Keratinocyte (primary cell): ENCODE measurements at regions not wholly inside any gene's neighbourhood (a gene's known extent, or its start where the extent isn't known, plus 50 kb on each side); places are given as distances from the start of the nearest gene placed in this dataset.
A peak's percentile ranks its signal among the peaks of the same experiment; 100 is the strongest.
"Not testable (repeated sequence)": the region's sequence is repeated elsewhere in the genome, so short reads cannot be mapped to it uniquely, and the experiment has no call there.

Source experiments
- DNase-seq: peaks from one replicate; pipeline ENCODE4 v3.0.0-alpha.2; 2011; ENCODE audit warnings: low read depth, missing footprints, low spot score
- FAIRE-seq: peaks from 2 replicates; lab custom pipeline; 2011; peaks lifted over from hg19 to GRCh38; lab: Jason Lieb, UNC
- H2AFZ ChIP-seq: 2 replicates; pipeline ENCODE4 v1.6.0; 2012; ENCODE audit warnings: low read length, control low read depth, inconsistent platforms; ENCODE audit not compliant: control insufficient read depth
- H3K27ac ChIP-seq: 2 replicates; pipeline ENCODE4 v1.5.1; 2011; ENCODE audit warnings: low read length; ENCODE audit not compliant: control insufficient read depth, insufficient read depth
- H3K27me3 ChIP-seq: 3 replicates; pipeline ENCODE4 v1.6.0; 2011; ENCODE audit warnings: low read length; ENCODE audit not compliant: control insufficient read depth, insufficient read depth; ENCODE audit errors: extremely low read depth
- H3K36me3 ChIP-seq, 2 experiments: 2 replicates in 1 of 2; 3 replicates in 1 of 2; pipeline ENCODE4 v1.5.1; 2011; ENCODE audit warnings: low read length in 2 of 2, mild to moderate bottlenecking in 1 of 2; ENCODE audit not compliant: control insufficient read depth in 2 of 2, insufficient read depth in 2 of 2; ENCODE audit errors: extremely low read depth in 1 of 2
- H3K4me1 ChIP-seq: 3 replicates; pipeline ENCODE4 v1.5.1; 2011; ENCODE audit warnings: low read length; ENCODE audit not compliant: control insufficient read depth, insufficient read depth; ENCODE audit errors: extremely low read depth
- H3K4me2 ChIP-seq: 3 replicates; pipeline ENCODE4 v1.6.0; 2011; ENCODE audit warnings: low read depth, low read length; ENCODE audit not compliant: control insufficient read depth, insufficient read depth; ENCODE audit errors: extremely low read depth
- H3K4me3 ChIP-seq, 3 experiments: fragments of 200-600 bp in 1 of 3; sonication (generic) in 1 of 3; 2 replicates in 2 of 3; 3 replicates in 1 of 3; pipeline ENCODE4 v1.5.1; 2011 to 2016; ENCODE audit warnings: low read length in 3 of 3, mild to moderate bottlenecking in 3 of 3, control low read depth in 2 of 3, inconsistent platforms in 1 of 3, low read depth in 1 of 3, mixed read lengths in 1 of 3, mixed run types in 1 of 3, moderate library complexity in 1 of 3; ENCODE audit not compliant: control insufficient read depth in 2 of 3, insufficient read depth in 2 of 3; ENCODE audit errors: extremely low read depth in 1 of 3
- H3K79me2 ChIP-seq: 2 replicates; pipeline ENCODE4 v1.6.0; 2012; ENCODE audit warnings: low read length; ENCODE audit not compliant: control insufficient read depth, insufficient read depth
- H3K9ac ChIP-seq: 3 replicates; pipeline ENCODE4 v1.6.0; 2011; ENCODE audit warnings: low read length; ENCODE audit not compliant: control insufficient read depth, insufficient read depth; ENCODE audit errors: extremely low read depth
- H3K9me1 ChIP-seq: 3 replicates; pipeline ENCODE4 v1.6.0; 2011; ENCODE audit warnings: low read length; ENCODE audit not compliant: control insufficient read depth, insufficient read depth; ENCODE audit errors: extremely low read depth
- H3K9me3 ChIP-seq: 2 replicates; pipeline ENCODE4 v1.5.1; 2012; ENCODE audit warnings: low read depth, low read length; ENCODE audit not compliant: control insufficient read depth
- H4K20me1 ChIP-seq: 3 replicates; pipeline ENCODE4 v1.6.0; 2011; ENCODE audit warnings: low read length; ENCODE audit not compliant: control insufficient read depth, insufficient read depth; ENCODE audit errors: extremely low read depth
- EZH2 ChIP-seq: IDR thresholded peaks from one replicate; pipeline ENCODE4 v1.6.1; 2012; ENCODE audit warnings: inconsistent platforms, mild to moderate bottlenecking, low read length, moderate library complexity
- dilution Hi-C: fragments of 300-500 bp; cut with MboI; formaldehyde crosslinking; loops from one replicate; pipeline ENCODE4 v1.7.0; 2020; ENCODE audit warnings: low sequenced_read_pairs; ENCODE audit not compliant: extremely low pct_ligation_motif_present
- TF ChIP-seq, protein P1 (sequence below), 3 experiments: IDR thresholded peaks in 1 of 3; conservative IDR thresholded peaks in 1 of 3; optimal IDR thresholded peaks in 1 of 3; 2 replicates in 2 of 3; 3 replicates in 1 of 3; pipeline versions ENCODE3 to v1.5.1; 2011; ENCODE audit warnings: low read length in 3 of 3, mild to moderate bottlenecking in 3 of 3, moderate library complexity in 2 of 3, control low read depth in 1 of 3, inconsistent platforms in 1 of 3; ENCODE audit not compliant: insufficient read depth in 2 of 3; ENCODE audit errors: extremely low read depth in 1 of 3

DNA sequence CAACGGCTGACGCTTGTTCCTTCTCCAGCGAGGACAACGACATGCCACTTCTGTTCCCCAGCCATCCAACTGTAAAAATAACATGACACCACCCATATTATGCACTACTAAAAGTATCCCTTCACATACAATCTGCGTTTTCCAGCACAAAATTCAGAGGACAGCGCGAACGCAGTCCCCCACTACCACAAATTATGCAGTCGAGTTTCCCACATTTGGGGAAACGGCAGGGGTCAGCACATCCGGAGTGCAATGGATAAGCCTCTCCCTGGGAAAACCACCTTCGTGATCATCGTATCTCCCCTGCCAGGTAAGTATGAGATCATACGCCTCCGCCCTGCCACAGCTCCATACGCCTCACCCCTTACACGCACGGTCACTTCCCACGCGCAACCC, 120.9 kb downstream of the PPIAL4G start:
- no peaks in the 10 kb centered on the region for H3K9me1 ChIP-seq
- H2AFZ ChIP-seq, result peak overlapping the region; percentile 75
- H3K36me3 ChIP-seq, result no peaks in the 10 kb centered on the region
- peak overlapping the region; percentile 6 to 65 (median 35) for H3K4me3 ChIP-seq
- H3K79me2 ChIP-seq, result no peaks in the 10 kb centered on the region
- H4K20me1 ChIP-seq, result no peaks in the 10 kb centered on the region
- no peak for FAIRE-seq
- peak overlapping the region; percentile 95 for H3K4me2 ChIP-seq
- H3K9ac ChIP-seq, result peak overlapping the region; percentile 74
- TF ChIP-seq, protein P1, sequence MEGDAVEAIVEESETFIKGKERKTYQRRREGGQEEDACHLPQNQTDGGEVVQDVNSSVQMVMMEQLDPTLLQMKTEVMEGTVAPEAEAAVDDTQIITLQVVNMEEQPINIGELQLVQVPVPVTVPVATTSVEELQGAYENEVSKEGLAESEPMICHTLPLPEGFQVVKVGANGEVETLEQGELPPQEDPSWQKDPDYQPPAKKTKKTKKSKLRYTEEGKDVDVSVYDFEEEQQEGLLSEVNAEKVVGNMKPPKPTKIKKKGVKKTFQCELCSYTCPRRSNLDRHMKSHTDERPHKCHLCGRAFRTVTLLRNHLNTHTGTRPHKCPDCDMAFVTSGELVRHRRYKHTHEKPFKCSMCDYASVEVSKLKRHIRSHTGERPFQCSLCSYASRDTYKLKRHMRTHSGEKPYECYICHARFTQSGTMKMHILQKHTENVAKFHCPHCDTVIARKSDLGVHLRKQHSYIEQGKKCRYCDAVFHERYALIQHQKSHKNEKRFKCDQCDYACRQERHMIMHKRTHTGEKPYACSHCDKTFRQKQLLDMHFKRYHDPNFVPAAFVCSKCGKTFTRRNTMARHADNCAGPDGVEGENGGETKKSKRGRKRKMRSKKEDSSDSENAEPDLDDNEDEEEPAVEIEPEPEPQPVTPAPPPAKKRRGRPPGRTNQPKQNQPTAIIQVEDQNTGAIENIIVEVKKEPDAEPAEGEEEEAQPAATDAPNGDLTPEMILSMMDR (optimal IDR thresholded peaks at IDR 0.05 in 1 of 3, IDR thresholded peaks at IDR 0.05 in 1 of 3, conservative IDR thresholded peaks at IDR 0.05 in 1 of 3; ENCODE audit: extremely low read depth in 1 of 3, insufficient read depth in 2 of 3, low read length in 3 of 3), result no peak
- no peak for TF ChIP-seq EZH2
- dilution Hi-C loops, result no loop called here
- H3K27me3 ChIP-seq, result no peaks in the 10 kb centered on the region
- H3K9me3 ChIP-seq, result no peaks in the 10 kb centered on the region
- peak overlapping the region; percentile 93 for H3K27ac ChIP-seq
- peaks cover 25% of the 10 kb centered on the region for H3K4me1 ChIP-seq
- DNase-seq, result peak; percentile 59

GRCh38 chr1:148361427-148362215, 121.5 kb downstream of the PPIAL4G start:
- H3K79me2 ChIP-seq, H3K9me3 ChIP-seq, H4K20me1 ChIP-seq, dilution Hi-C loops, FAIRE-seq, H3K36me3 ChIP-seq, H3K9me1 ChIP-seq, DNase-seq, H3K27me3 ChIP-seq: not testable (repeated sequence)
- TF ChIP-seq, protein P1 (optimal IDR thresholded peaks at IDR 0.05 in 1 of 3, IDR thresholded peaks at IDR 0.05 in 1 of 3, conservative IDR thresholded peaks at IDR 0.05 in 1 of 3; ENCODE audit: extremely low read depth in 1 of 3, insufficient read depth in 2 of 3, low read length in 3 of 3), result peak in 2 of 3 experiments; percentile 46 to 65
- H3K4me3 ChIP-seq, result peak overlapping the region; percentile 6 to 65 (median 35)
- peak overlapping the region; percentile 93 for H3K27ac ChIP-seq
- peak overlapping the region; percentile 74 for H3K9ac ChIP-seq
- peak overlapping the region; percentile 95 for H3K4me2 ChIP-seq
- H2AFZ ChIP-seq, result peak overlapping the region; percentile 75
- H3K4me1 ChIP-seq, result peaks cover 25% of the 10 kb centered on the region
